Osteoblast (primary cell): ENCODE measurements at regions not wholly inside any gene's neighbourhood (a gene's known extent, or its start where the extent isn't known, plus 50 kb on each side); places are given as distances from the start of the nearest gene placed in this dataset.

Experiments
- DNase-seq: peaks from one replicate; pipeline ENCODE4 v3.0.0; 2011; ENCODE audit warnings: low spot score, mixed read lengths; ENCODE audit not compliant: insufficient read length; ENCODE audit errors: missing footprints
- H2AFZ ChIP-seq: 2 replicates; pipeline ENCODE4 v1.6.0; 2011; ENCODE audit warnings: mild to moderate bottlenecking, low read length
- H3K27ac ChIP-seq: 2 replicates; pipeline ENCODE4 v1.5.1; 2011; ENCODE audit warnings: mild to moderate bottlenecking, low read depth, low read length, moderate library complexity
- H3K27me3 ChIP-seq: 2 replicates; pipeline ENCODE4 v1.6.0; 2012; ENCODE audit warnings: mild to moderate bottlenecking, control low read depth, inconsistent platforms, low read length, moderate library complexity; ENCODE audit not compliant: insufficient read depth
- H3K36me3 ChIP-seq: 2 replicates; pipeline ENCODE4 v1.5.1; 2011; ENCODE audit warnings: mild to moderate bottlenecking, low read length, control low read depth, moderate library complexity; ENCODE audit not compliant: insufficient read depth
- H3K4me1 ChIP-seq: 2 replicates; pipeline ENCODE4 v1.5.1; 2011; ENCODE audit warnings: mild to moderate bottlenecking, low read length, control low read depth, moderate library complexity; ENCODE audit not compliant: insufficient read depth
- H3K4me2 ChIP-seq: 2 replicates; pipeline ENCODE4 v1.6.0; 2011; ENCODE audit warnings: mild to moderate bottlenecking, low read length; ENCODE audit not compliant: insufficient read depth
- H3K4me3 ChIP-seq: fragments of 200-600 bp; sonication (generic); 3 replicates; pipeline ENCODE4 v1.5.1; 2012; ENCODE audit warnings: mild to moderate bottlenecking, low read length, inconsistent platforms; ENCODE audit not compliant: insufficient read depth
- H3K79me2 ChIP-seq: 2 replicates; pipeline ENCODE4 v1.6.0; 2012; ENCODE audit warnings: mild to moderate bottlenecking, low read length, control low read depth, inconsistent platforms; ENCODE audit not compliant: insufficient read depth
- H3K9me3 ChIP-seq: 2 replicates; pipeline ENCODE4 v1.5.1; 2011; ENCODE audit warnings: low read depth, low read length, control low read depth
- H4K20me1 ChIP-seq: 2 replicates; pipeline ENCODE4 v1.6.0; 2012; ENCODE audit warnings: mild to moderate bottlenecking, low read length, control low read depth; ENCODE audit not compliant: insufficient read depth
- CTCF ChIP-seq: IDR thresholded peaks from 2 replicates; pipeline ENCODE4 v1.5.1; 2011; ENCODE audit warnings: mild to moderate bottlenecking, low read depth, low read length, moderate library complexity; ENCODE audit errors: extremely low read depth

DNA sequence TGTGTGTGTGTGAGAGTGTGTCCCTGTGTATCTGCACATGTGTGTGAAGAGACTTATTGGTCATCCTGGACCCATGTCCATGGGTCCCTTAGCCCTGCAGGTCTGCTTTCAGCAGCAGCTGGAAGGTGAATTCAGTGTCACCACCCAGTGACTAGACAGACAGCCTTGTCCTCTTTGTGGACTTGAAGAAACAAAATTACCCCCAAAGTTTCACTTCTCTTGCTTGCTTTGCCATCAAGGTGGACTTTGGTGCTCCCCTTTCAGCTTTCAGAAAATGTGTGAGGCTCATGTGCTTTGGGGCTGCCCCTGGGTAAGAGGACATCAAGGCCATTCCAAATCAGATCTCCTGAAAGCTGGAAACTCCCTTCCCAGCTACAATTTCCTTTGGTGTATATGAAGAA, 1063.8 kb downstream of the BCL11B start:
- Histone ChIP-seq H3K27ac (no peak overlapping the region), H3K4me3 (no peak overlapping the region), H3K9me3 (no peaks in the 10 kb centered on the region), H2AFZ (no peak overlapping the region), H3K4me2 (no peak overlapping the region), H3K27me3 (no peaks in the 10 kb centered on the region), H3K4me1 (no peaks in the 10 kb centered on the region), H3K79me2 (no peaks in the 10 kb centered on the region), H3K36me3 (no peaks in the 10 kb centered on the region), H4K20me1 (no peaks in the 10 kb centered on the region)
- no peak for TF ChIP-seq CTCF
- DNase-seq: no peak

GRCh38 chr14:98208943-98209342, 1063.1 kb downstream of the BCL11B start:
- Histone ChIP-seq H3K27me3 (no peaks in the 10 kb centered on the region), H3K9me3 (no peaks in the 10 kb centered on the region), H3K4me3 (no peak overlapping the region), H3K4me2 (no peak overlapping the region), H4K20me1 (no peaks in the 10 kb centered on the region), H3K4me1 (no peaks in the 10 kb centered on the region), H2AFZ (no peak overlapping the region), H3K36me3 (no peaks in the 10 kb centered on the region), H3K27ac (no peak overlapping the region), H3K79me2 (no peaks in the 10 kb centered on the region)
- DNase-seq: no peak
- TF ChIP-seq CTCF: no peak

DNA sequence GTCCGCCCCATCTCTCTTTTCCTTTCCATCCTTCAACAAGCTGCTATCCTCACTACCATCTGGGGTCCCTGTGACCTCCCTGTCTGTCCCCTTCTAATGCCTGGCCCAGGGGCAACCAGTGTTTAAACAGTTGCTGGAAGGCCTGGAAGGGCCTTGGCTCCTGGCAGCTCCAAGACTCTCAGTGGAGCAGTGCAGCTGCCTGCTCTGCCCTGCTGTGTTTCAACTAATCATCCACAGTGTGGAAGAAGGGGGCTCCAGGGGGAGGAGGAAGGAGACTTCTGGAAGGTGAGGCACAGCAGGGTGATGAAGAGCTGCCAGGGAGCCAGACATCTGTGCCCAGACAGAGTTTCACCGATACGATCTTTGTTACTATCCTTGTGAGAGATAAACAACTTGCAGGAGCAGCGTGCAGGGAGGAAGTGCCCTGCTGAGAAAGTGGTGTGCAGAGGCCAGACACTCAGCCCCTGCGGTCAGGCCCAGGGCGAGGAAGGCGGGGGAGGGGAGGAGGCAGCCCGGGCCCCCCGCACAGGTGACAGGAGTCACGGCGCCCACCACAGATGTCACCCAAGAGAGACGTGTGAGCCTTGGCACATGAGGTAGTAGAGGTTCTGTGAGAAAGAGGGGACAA, 1061.8 kb downstream of the BCL11B start:
- Histone ChIP-seq H3K4me3 (no peak overlapping the region), H3K4me2 (no peak overlapping the region), H3K4me1 (no peaks in the 10 kb centered on the region), H3K27me3 (no peaks in the 10 kb centered on the region), H3K27ac (no peak overlapping the region), H3K36me3 (no peaks in the 10 kb centered on the region), H2AFZ (no peak overlapping the region), H3K79me2 (no peaks in the 10 kb centered on the region), H4K20me1 (no peaks in the 10 kb centered on the region), H3K9me3 (no peaks in the 10 kb centered on the region)
- no peak for DNase-seq
- no peak for TF ChIP-seq CTCF

DNA sequence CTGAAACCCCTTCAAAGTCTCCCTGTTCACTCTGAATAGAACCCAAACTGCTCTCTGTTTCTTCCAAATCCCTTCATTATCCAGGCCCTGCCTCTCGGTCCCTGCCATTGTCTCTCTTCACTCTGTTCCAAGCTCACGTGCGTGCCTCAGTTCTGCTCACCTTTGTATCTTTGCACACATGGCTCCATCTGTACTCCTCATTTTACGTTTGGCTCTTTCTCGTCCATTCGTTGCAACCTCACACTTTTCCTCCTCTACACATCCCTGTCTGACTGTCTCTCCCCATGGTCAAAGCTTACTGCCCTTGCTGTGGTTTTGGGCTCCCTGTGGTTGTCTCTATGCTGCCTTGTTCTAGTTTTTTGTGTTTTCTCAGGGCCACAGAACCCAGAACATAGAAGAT, 1054.5 kb downstream of the BCL11B start:
- Histone ChIP-seq H3K27ac (no peak overlapping the region), H4K20me1 (no peaks in the 10 kb centered on the region), H3K79me2 (no peaks in the 10 kb centered on the region), H3K36me3 (no peaks in the 10 kb centered on the region), H3K4me3 (no peak overlapping the region), H3K27me3 (no peaks in the 10 kb centered on the region), H2AFZ (no peak overlapping the region), H3K4me1 (no peaks in the 10 kb centered on the region), H3K9me3 (no peaks in the 10 kb centered on the region), H3K4me2 (no peak overlapping the region)
- TF ChIP-seq CTCF: no peak
- no peak for DNase-seq
